GM23338 (cell line): ENCODE measurements at regions not wholly inside any gene's neighbourhood (a gene's known extent, or its start where the extent isn't known, plus 50 kb on each side); places are given as distances from the start of the nearest gene placed in this dataset.

Source experiments
- ATAC-seq: fragments of 200-7000 bp; cut with Tn5 transposase; 3 replicates; pipeline ENCODE4 v1.9.1; 2020
- DNase-seq: peaks from one replicate; pipeline ENCODE4 v3.0.0-alpha.2; 2015; ENCODE audit warnings: low spot score
- H2AFZ ChIP-seq: fragments of 200-600 bp; sonication (generic); 2 replicates; pipeline ENCODE4 v1.8.0; 2016; ENCODE audit warnings: antibody characterized with exemption, mild to moderate bottlenecking, moderate library complexity
- H3F3A ChIP-seq: fragments of 200-600 bp; sonication (generic); replicated peaks from 2 replicates; pipeline ENCODE4 v1.8.0; 2017; ENCODE audit warnings: antibody characterized with exemption, mixed run types, low read depth
- H3K27ac ChIP-seq: fragments of 200-600 bp; sonication (generic); 2 replicates; pipeline ENCODE4 v1.6.1; 2016; ENCODE audit warnings: low read depth
- H3K27me3 ChIP-seq: fragments of 200-600 bp; sonication (generic); 2 replicates; pipeline ENCODE4 v1.8.0; 2016; ENCODE audit warnings: mild to moderate bottlenecking, mixed run types, moderate library complexity; ENCODE audit not compliant: insufficient read depth
- H3K36me3 ChIP-seq: fragments of 200-600 bp; sonication (generic); 2 replicates; pipeline ENCODE4 v1.8.0; 2016; ENCODE audit warnings: mild to moderate bottlenecking; ENCODE audit not compliant: insufficient read depth
- H3K4me1 ChIP-seq: fragments of 200-600 bp; sonication (generic); 2 replicates; pipeline ENCODE4 v1.8.0; 2016; ENCODE audit warnings: mild to moderate bottlenecking, moderate library complexity; ENCODE audit not compliant: insufficient read depth
- H3K4me2 ChIP-seq: fragments of 200-600 bp; sonication (generic); 2 replicates; pipeline ENCODE4 v1.7.1; 2017; ENCODE audit warnings: mixed run types
- H3K4me3 ChIP-seq: fragments of 200-600 bp; sonication (generic); 2 replicates; pipeline ENCODE4 v1.6.1; 2016; ENCODE audit warnings: mixed run types
- H3K79me2 ChIP-seq: fragments of 200-600 bp; sonication (generic); replicated peaks from 2 replicates; pipeline ENCODE4 v1.8.0; 2017; ENCODE audit warnings: mild to moderate bottlenecking; ENCODE audit not compliant: insufficient read depth
- H3K9me2 ChIP-seq: fragments of 200-600 bp; sonication (generic); 2 replicates; pipeline ENCODE4 v1.8.0; 2017; ENCODE audit not compliant: insufficient read depth
- H4K20me1 ChIP-seq: fragments of 200-600 bp; sonication (generic); replicated peaks from 2 replicates; pipeline ENCODE4 v1.8.0; 2017; ENCODE audit warnings: mild to moderate bottlenecking; ENCODE audit not compliant: insufficient read depth
- H3K27ac Mint-ChIP-seq: 2 replicates; pipeline ENCODE4 v1.8.0; 2020; ENCODE audit warnings: inconsistent platforms, mild to moderate bottlenecking, moderate library complexity, mixed read lengths
- H3K27me3 Mint-ChIP-seq: 3 replicates; pipeline ENCODE4 v1.8.0; 2022; ENCODE audit warnings: low read depth, mild to moderate bottlenecking, moderate library complexity, mixed read lengths, inconsistent platforms; ENCODE audit not compliant: insufficient read depth, poor library complexity
- H3K36me3 Mint-ChIP-seq: 3 replicates; pipeline ENCODE4 v1.8.0; 2021; ENCODE audit warnings: low read depth, mild to moderate bottlenecking, inconsistent platforms, moderate library complexity, mixed read lengths
- H3K4me1 Mint-ChIP-seq: 3 replicates; pipeline ENCODE4 v1.8.0; 2020; ENCODE audit warnings: mild to moderate bottlenecking, inconsistent platforms, mixed read lengths
- H3K4me3 Mint-ChIP-seq: 3 replicates; pipeline ENCODE4 v1.8.0; 2021; ENCODE audit warnings: moderate library complexity, mild to moderate bottlenecking, inconsistent platforms, mixed read lengths
- H3K9me3 Mint-ChIP-seq: 3 replicates; pipeline ENCODE4 v1.8.0; 2020; ENCODE audit warnings: moderate library complexity, mild to moderate bottlenecking, inconsistent platforms, mixed read lengths
- CREB1 ChIP-seq: fragments of 250-450 bp; sonication (Bioruptor Pico); IDR thresholded peaks from 2 replicates; pipeline ENCODE4 v1.5.0; 2020; ENCODE audit warnings: low read depth, mild to moderate bottlenecking, moderate library complexity
- CTCF ChIP-seq, 2 experiments: fragments of 200-600 bp in 1 of 2; sonication (generic) in 1 of 2; conservative IDR thresholded peaks; 2 replicates each; pipeline versions ENCODE4 v1.5.1 to v1.6.1; 2016 to 2017; ENCODE audit warnings: antibody characterized with exemption in 2 of 2, low read depth in 2 of 2, mild to moderate bottlenecking in 2 of 2, moderate library complexity in 1 of 2
- EZH2 ChIP-seq: fragments of 200-600 bp; sonication (generic); IDR thresholded peaks from one replicate; pipeline ENCODE4 v1.8.0; 2017; ENCODE audit warnings: antibody characterized with exemption, mild to moderate bottlenecking, low read depth; ENCODE audit not compliant: unreplicated experiment
- EZH2phosphoT487 ChIP-seq: fragments of 200-600 bp; sonication (generic); IDR thresholded peaks from one replicate; pipeline ENCODE4 v1.8.1; 2018; ENCODE audit warnings: antibody characterized with exemption; ENCODE audit not compliant: unreplicated experiment
- POLR2AphosphoS5 ChIP-seq: IDR thresholded peaks from 2 replicates; pipeline ENCODE4 v1.6.1; 2016; ENCODE audit warnings: antibody characterized with exemption, low read depth
- ZNF114 ChIP-seq: fragments of 250-450 bp; sonication (Bioruptor Pico); IDR thresholded peaks from 2 replicates; pipeline ENCODE4 v1.5.0; 2020; ENCODE audit warnings: mild to moderate bottlenecking, moderate library complexity
- TF ChIP-seq, protein P1 (sequence below): fragments of 250-450 bp; sonication (Bioruptor Pico); IDR thresholded peaks from 2 replicates; pipeline ENCODE4 v1.5.0; 2020; ENCODE audit warnings: mild to moderate bottlenecking, moderate library complexity
- TF ChIP-seq, protein P2 (sequence below): IDR thresholded peaks from one replicate; pipeline ENCODE4 v1.6.1; 2018; ENCODE audit warnings: antibody characterized with exemption; ENCODE audit not compliant: unreplicated experiment
- TF ChIP-seq, protein P3 (sequence below): IDR thresholded peaks from 2 replicates; pipeline ENCODE4 v1.6.1; 2016; ENCODE audit warnings: antibody characterized with exemption

DNA sequence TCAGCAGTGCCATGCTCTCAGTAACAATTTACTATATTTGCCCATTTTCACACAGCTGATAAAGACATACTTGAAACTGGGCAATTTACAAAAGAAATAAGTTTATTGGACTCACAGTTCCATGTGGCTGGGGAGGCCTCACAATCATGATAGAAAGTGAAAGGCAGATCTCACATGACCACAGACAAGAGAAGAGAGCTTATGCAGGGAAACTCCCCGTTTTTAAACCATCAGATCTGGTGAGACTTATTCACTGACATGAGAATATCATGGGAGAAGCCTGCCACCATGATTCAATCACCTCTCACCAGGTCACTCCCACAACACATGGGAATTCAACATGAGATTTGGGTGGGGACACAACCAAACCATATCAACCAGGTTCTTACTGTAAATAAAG, 112.1 kb upstream of the C1orf87 start:
- TF ChIP-seq ZNF114 (CRISPR knock-in tag) = no peak
- no peak for TF ChIP-seq EZH2phosphoT487
- no peak for TF ChIP-seq POLR2AphosphoS5
- TF ChIP-seq, protein P1, sequence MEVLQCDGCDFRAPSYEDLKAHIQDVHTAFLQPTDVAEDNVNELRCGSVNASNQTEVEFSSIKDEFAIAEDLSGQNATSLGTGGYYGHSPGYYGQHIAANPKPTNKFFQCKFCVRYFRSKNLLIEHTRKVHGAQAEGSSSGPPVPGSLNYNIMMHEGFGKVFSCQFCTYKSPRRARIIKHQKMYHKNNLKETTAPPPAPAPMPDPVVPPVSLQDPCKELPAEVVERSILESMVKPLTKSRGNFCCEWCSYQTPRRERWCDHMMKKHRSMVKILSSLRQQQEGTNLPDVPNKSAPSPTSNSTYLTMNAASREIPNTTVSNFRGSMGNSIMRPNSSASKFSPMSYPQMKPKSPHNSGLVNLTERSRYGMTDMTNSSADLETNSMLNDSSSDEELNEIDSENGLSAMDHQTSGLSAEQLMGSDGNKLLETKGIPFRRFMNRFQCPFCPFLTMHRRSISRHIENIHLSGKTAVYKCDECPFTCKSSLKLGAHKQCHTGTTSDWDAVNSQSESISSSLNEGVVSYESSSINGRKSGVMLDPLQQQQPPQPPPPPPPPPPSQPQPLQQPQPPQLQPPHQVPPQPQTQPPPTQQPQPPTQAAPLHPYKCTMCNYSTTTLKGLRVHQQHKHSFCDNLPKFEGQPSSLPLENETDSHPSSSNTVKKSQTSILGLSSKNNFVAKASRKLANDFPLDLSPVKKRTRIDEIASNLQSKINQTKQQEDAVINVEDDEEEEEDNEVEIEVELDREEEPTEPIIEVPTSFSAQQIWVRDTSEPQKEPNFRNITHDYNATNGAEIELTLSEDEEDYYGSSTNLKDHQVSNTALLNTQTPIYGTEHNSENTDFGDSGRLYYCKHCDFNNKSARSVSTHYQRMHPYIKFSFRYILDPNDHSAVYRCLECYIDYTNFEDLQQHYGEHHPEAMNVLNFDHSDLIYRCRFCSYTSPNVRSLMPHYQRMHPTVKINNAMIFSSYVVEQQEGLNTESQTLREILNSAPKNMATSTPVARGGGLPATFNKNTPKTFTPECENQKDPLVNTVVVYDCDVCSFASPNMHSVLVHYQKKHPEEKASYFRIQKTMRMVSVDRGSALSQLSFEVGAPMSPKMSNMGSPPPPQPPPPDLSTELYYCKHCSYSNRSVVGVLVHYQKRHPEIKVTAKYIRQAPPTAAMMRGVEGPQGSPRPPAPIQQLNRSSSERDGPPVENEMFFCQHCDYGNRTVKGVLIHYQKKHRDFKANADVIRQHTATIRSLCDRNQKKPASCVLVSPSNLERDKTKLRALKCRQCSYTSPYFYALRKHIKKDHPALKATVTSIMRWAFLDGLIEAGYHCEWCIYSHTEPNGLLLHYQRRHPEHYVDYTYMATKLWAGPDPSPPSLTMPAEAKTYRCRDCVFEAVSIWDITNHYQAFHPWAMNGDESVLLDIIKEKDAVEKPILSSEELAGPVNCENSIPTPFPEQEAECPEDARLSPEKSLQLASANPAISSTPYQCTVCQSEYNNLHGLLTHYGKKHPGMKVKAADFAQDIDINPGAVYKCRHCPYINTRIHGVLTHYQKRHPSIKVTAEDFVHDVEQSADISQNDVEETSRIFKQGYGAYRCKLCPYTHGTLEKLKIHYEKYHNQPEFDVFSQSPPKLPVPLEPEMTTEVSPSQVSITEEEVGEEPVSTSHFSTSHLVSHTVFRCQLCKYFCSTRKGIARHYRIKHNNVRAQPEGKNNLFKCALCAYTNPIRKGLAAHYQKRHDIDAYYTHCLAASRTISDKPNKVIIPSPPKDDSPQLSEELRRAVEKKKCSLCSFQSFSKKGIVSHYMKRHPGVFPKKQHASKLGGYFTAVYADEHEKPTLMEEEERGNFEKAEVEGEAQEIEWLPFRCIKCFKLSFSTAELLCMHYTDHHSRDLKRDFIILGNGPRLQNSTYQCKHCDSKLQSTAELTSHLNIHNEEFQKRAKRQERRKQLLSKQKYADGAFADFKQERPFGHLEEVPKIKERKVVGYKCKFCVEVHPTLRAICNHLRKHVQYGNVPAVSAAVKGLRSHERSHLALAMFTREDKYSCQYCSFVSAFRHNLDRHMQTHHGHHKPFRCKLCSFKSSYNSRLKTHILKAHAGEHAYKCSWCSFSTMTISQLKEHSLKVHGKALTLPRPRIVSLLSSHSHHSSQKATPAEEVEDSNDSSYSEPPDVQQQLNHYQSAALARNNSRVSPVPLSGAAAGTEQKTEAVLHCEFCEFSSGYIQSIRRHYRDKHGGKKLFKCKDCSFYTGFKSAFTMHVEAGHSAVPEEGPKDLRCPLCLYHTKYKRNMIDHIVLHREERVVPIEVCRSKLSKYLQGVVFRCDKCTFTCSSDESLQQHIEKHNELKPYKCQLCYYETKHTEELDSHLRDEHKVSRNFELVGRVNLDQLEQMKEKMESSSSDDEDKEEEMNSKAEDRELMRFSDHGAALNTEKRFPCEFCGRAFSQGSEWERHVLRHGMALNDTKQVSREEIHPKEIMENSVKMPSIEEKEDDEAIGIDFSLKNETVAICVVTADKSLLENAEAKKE (CRISPR knock-in tag) = no peak
- TF ChIP-seq EZH2 = no peak
- TF ChIP-seq, protein P2, sequence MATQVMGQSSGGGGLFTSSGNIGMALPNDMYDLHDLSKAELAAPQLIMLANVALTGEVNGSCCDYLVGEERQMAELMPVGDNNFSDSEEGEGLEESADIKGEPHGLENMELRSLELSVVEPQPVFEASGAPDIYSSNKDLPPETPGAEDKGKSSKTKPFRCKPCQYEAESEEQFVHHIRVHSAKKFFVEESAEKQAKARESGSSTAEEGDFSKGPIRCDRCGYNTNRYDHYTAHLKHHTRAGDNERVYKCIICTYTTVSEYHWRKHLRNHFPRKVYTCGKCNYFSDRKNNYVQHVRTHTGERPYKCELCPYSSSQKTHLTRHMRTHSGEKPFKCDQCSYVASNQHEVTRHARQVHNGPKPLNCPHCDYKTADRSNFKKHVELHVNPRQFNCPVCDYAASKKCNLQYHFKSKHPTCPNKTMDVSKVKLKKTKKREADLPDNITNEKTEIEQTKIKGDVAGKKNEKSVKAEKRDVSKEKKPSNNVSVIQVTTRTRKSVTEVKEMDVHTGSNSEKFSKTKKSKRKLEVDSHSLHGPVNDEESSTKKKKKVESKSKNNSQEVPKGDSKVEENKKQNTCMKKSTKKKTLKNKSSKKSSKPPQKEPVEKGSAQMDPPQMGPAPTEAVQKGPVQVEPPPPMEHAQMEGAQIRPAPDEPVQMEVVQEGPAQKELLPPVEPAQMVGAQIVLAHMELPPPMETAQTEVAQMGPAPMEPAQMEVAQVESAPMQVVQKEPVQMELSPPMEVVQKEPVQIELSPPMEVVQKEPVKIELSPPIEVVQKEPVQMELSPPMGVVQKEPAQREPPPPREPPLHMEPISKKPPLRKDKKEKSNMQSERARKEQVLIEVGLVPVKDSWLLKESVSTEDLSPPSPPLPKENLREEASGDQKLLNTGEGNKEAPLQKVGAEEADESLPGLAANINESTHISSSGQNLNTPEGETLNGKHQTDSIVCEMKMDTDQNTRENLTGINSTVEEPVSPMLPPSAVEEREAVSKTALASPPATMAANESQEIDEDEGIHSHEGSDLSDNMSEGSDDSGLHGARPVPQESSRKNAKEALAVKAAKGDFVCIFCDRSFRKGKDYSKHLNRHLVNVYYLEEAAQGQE = no peak
- TF ChIP-seq CREB1 (CRISPR knock-in tag) = no peak
- TF ChIP-seq, protein P3, sequence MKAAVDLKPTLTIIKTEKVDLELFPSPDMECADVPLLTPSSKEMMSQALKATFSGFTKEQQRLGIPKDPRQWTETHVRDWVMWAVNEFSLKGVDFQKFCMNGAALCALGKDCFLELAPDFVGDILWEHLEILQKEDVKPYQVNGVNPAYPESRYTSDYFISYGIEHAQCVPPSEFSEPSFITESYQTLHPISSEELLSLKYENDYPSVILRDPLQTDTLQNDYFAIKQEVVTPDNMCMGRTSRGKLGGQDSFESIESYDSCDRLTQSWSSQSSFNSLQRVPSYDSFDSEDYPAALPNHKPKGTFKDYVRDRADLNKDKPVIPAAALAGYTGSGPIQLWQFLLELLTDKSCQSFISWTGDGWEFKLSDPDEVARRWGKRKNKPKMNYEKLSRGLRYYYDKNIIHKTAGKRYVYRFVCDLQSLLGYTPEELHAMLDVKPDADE = no peak
- TF ChIP-seq CTCF (conservative IDR thresholded peaks at IDR 0.05; ENCODE audit: low read depth in 2 of 2) = no peak
- no peak overlapping the region for H3K27ac ChIP-seq

More for the DNA sequence above, 112.1 kb upstream of the C1orf87 start:
- Mint-ChIP-seq H3K9me3 (peaks cover 52% of the 10 kb centered on the region), H3K27me3 (no peaks in the 10 kb centered on the region), H3K27ac (no peak overlapping the region), H3K4me3 (no peak overlapping the region), H3K36me3 (peaks cover 18% of the 10 kb centered on the region; the same call in 2 of the 3 replicates), H3K4me1 (no peaks in the 10 kb centered on the region)
- ATAC-seq (no peak), DNase-seq (no peak)
- H4K20me1 ChIP-seq = no peaks in the 10 kb centered on the region
- peaks cover 5% of the 10 kb centered on the region; the same call in 1 of the 2 replicates for H3K36me3 ChIP-seq
- H2AFZ ChIP-seq = no peak overlapping the region
- H3K4me1 ChIP-seq = no peaks in the 10 kb centered on the region
- no peaks in the 10 kb centered on the region for H3K27me3 ChIP-seq
- no peaks in the 10 kb centered on the region for H3F3A ChIP-seq
- no peak overlapping the region for H3K4me2 ChIP-seq
- no peak overlapping the region for H3K4me3 ChIP-seq
- no peaks in the 10 kb centered on the region for H3K79me2 ChIP-seq
- peaks cover 6% of the 10 kb centered on the region; the same call in 1 of the 2 replicates for H3K9me2 ChIP-seq
